Upper lobe of left lung (tissue), 4 donors: ENCODE measurements at regions not wholly inside any gene's neighbourhood (a gene's known extent, or its start where the extent isn't known, plus 50 kb on each side); places are given as distances from the start of the nearest gene placed in this dataset.

Experiments used
- CTCF ChIP-seq, 6 experiments: fragments of 450-650 bp in 4 of 6; fragments of 200-600 bp in 2 of 6; sonication (generic) in 2 of 6; IDR thresholded peaks; one replicate each; pipeline ENCODE4 v1.5.1; 2016 to 2019; ENCODE audit warnings: antibody characterized with exemption in 6 of 6
- POLR2A ChIP-seq, 4 donors: fragments of 450-650 bp; IDR thresholded peaks; one replicate each; pipeline ENCODE4 v1.5.1; 2016 to 2017; ENCODE audit warnings: antibody characterized with exemption in 4 of 4, mild to moderate bottlenecking in 2 of 4

- TF ChIP-seq POLR2A (IDR thresholded peaks at IDR 0.05) (no peak), CTCF (IDR thresholded peaks at IDR 0.05) (no peak)
These were observed 63.7 kb downstream of the MARCHF4 start for GRCh38 chr2:216308576-216308975.
